Cardiac fibroblast (primary cell): ENCODE measurements at regions not wholly inside any gene's neighbourhood (a gene's known extent, or its start where the extent isn't known, plus 50 kb on each side); places are given as distances from the start of the nearest gene placed in this dataset.
"Not testable (repeated sequence)": the region's sequence is repeated elsewhere in the genome, so short reads cannot be mapped to it uniquely, and the experiment has no call there.

ENCODE experiments used
- DNase-seq, 2 donors: peaks; one replicate each; pipeline versions ENCODE4 v3.0.0 to v3.0.0-alpha.2; 2010; ENCODE audit warnings: low read depth in 2 of 2
- H3K4me3 ChIP-seq, 2 donors: replicated peaks in 1 of 2; 1 replicate in 1 of 2; 2 replicates in 1 of 2; pipeline ENCODE4 v1.5.1; 2011; ENCODE audit warnings: low read depth in 2 of 2, low read length in 2 of 2, mild to moderate bottlenecking in 2 of 2, moderate library complexity in 1 of 2
- TF ChIP-seq, protein P1 (sequence below): IDR thresholded peaks from one replicate; pipeline ENCODE4 v1.5.1; 2011; ENCODE audit warnings: low read depth, mild to moderate bottlenecking, low read length, inconsistent platforms

DNA sequence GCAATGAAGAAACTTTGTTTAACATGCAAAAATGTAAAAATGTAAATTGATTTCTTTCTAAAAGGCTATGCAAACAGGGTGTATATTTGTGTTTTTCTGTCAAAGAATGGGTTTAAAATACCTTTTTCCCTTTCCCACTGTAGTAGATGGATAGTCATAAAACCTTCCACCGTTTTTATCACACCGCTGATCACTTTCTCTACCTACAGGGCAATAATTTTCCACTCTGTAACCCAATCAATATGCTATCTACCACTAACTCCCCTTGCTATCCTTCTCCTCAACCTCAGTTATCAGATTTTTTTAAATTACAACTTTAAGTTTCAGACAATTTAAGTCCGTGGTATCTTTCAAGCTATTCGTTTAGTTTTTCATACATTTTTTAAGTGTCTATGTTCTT lies 91.4 kb upstream of the ARID1B start:
- DNase-seq = no peak
- TF ChIP-seq, protein P1, sequence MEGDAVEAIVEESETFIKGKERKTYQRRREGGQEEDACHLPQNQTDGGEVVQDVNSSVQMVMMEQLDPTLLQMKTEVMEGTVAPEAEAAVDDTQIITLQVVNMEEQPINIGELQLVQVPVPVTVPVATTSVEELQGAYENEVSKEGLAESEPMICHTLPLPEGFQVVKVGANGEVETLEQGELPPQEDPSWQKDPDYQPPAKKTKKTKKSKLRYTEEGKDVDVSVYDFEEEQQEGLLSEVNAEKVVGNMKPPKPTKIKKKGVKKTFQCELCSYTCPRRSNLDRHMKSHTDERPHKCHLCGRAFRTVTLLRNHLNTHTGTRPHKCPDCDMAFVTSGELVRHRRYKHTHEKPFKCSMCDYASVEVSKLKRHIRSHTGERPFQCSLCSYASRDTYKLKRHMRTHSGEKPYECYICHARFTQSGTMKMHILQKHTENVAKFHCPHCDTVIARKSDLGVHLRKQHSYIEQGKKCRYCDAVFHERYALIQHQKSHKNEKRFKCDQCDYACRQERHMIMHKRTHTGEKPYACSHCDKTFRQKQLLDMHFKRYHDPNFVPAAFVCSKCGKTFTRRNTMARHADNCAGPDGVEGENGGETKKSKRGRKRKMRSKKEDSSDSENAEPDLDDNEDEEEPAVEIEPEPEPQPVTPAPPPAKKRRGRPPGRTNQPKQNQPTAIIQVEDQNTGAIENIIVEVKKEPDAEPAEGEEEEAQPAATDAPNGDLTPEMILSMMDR = no peak
- H3K4me3 ChIP-seq = peak overlapping the region; percentile 64 to 78

DNA sequence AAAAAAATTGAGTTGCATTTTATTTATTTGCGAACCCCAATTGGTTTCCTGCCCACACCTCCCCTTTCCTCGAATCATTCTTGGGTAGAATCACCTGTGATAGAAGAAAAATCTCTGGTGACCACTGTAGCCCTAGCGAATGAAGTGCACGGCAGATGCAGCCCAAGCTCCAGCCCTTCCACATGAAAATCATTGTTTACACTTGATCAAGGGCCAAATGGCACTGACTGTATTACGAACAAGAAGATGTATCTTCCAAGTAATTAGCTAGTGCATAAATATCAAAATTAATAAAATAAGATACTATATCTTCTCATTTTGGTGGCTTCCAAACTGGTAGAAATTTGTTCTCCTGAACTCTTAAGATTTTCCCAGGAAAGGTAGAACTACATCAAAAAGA lies 93.4 kb upstream of the ARID1B start:
- H3K4me3 ChIP-seq = no peak overlapping the region
- DNase-seq = no peak
- TF ChIP-seq, protein P1 = no peak

GRCh38 chr6:156676721-156677120 lies 100.5 kb upstream of the ARID1B start:
- DNase-seq = no peak
- TF ChIP-seq, protein P1 = no peak
- H3K4me3 ChIP-seq = no peak overlapping the region

DNA sequence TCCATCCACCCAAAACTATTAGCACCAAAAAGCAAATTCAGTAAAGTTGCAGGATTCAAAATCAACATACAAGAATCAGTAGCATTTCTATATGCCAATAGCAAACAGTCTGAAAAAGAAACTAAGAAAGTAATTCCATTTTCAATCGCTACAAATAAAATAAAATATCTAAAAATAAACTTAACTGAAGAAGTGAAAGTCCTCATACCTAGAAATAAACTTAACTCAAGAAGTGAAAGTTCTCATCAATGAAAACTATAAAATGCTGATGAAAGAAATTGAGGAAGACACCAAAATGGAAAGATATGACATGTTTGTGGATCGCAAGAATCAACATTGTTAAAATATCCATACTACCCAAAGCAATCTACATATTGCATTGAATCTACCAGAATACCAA lies 103.0 kb upstream of the ARID1B start:
- no peak for DNase-seq
- TF ChIP-seq, protein P1 = no peak
- no peak overlapping the region for H3K4me3 ChIP-seq

- DNase-seq, H3K4me3 ChIP-seq: not testable (repeated sequence)
Observed at GRCh38 chr6:156670097-156670496, 107.1 kb upstream of the ARID1B start.

DNA sequence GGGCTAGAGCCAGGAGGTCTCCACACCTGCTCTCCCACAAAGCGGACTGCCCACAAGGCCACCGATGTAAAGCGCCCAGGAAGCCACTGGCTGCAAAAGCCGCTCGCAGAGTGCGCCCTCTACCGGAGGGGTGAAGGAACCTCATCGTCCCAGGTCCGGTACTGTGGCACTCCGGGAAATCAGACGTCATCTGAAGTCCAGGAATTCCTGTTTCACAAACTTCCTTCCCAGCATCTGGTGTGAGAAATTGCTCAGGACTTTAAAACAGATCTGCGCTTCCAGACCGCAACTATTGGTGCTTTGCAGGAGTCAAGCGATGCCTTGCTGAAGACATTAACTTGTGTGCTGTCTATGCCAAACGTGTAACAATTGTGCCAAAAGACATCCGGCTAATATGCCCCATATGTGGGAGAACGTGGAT lies 115.1 kb upstream of the ARID1B start:
- H3K4me3 ChIP-seq = no peak overlapping the region
- peak in 1 of 2 donors; percentile 92 for DNase-seq
- TF ChIP-seq, protein P1 = peak; percentile 20

- TF ChIP-seq, protein P1 = no peak
- DNase-seq = no peak
- H3K4me3 ChIP-seq = no peak overlapping the region
Observed at GRCh38 chr6:156660389-156660788, 116.8 kb upstream of the ARID1B start.
